Epithelial cell of prostate (primary cell): ENCODE measurements at regions not wholly inside any gene's neighbourhood (a gene's known extent, or its start where the extent isn't known, plus 50 kb on each side); places are given as distances from the start of the nearest gene placed in this dataset.
"Not testable (repeated sequence)": the region's sequence is repeated elsewhere in the genome, so short reads cannot be mapped to it uniquely, and the experiment has no call there.

ENCODE experiments used
- DNase-seq: peaks from one replicate; pipeline ENCODE4 v3.0.0-alpha.2; 2011; ENCODE audit warnings: low read depth, low spot score
- H3K27ac ChIP-seq: fragments of 450-650 bp; 2 replicates; pipeline ENCODE4 v1.5.1; 2017; ENCODE audit warnings: mild to moderate bottlenecking

DNA sequence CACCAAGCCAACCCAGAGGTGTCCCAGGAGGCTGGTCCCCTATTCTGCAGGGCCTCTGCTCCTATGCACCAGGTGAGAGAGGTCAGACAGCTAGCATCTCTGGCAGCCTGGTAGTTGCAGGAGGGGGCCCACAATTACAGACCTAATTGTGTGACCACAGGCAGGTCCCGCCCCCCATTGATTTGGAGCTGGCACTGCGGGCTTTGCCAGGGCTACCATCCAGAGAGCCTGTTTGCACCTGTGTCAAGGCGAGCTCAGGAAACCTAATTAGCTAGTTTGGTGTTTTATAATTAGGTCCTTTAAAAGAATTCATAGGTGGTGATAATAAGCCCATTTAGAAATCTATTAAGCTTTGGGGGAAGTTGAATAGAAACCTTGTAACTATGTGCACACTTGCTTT, 90.2 kb downstream of the MRM1 start:
- no peak for DNase-seq
- H3K27ac ChIP-seq = no peak overlapping the region

DNA sequence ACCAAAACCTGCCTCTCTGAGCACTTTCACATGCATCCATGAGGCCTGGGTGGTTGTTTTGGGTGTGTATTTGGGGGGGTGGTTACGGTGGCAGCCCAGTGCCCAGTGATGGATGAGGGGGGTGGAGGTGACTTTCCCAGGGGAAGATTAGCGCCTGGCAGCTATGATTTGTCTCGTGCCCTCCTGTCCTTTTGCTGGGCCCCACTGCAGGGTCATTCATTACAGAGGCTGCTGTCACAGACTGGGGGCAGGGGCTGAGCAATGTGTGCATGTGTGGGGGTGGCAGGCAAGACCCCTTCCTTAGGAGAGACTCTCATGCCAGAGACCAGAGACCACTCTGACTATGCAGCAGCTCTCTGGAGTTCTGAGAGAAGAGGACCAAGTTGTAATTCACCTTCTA, 93.7 kb downstream of the MRM1 start:
- no peak overlapping the region for H3K27ac ChIP-seq
- DNase-seq = no peak

DNA sequence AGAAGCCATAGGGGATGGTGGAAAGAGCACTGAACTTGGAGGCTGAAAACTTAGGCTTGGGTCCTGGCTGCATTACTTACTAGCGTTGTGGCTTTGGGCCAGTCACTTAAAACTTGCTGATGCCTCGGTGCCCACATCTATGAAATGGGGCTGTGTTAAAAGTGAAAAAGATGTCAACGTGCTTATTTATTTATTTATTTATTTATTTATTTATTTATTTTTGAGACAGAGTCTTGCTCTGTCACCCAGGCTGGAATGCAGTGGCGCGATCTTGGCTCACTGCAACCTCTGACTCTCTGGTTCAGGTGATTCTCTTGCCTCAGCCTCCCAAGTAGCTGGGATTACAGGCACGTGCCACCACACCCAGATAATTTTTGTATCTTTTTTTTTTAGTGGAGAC, 94.3 kb downstream of the MRM1 start:
- DNase-seq, H3K27ac ChIP-seq: not testable (repeated sequence)

DNA sequence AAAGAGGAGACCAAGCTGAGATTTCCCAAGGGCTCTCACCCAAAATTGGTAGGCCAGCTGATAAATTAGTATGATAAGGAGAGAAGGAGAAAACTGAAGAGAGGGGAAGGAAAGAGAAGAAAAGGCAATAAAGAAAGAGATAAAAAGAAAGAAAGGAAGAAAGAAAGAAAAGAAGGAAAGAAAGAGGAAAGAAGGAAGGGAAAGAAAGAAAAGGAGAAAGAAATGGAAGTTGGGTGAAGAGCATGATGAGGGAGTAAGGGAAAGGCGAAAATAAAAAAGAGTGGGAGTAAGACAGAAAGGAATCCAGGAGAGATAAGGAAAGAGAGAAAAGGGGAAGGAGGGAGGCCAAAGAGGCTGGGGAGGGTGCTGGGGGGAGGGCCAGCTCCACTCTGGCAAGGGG, 95.4 kb downstream of the MRM1 start:
- no peak overlapping the region for H3K27ac ChIP-seq
- DNase-seq = no peak

GRCh38 chr17:36697903-36698530, 96.6 kb downstream of the MRM1 start:
- H3K27ac ChIP-seq = no peak overlapping the region
- no peak for DNase-seq

DNA sequence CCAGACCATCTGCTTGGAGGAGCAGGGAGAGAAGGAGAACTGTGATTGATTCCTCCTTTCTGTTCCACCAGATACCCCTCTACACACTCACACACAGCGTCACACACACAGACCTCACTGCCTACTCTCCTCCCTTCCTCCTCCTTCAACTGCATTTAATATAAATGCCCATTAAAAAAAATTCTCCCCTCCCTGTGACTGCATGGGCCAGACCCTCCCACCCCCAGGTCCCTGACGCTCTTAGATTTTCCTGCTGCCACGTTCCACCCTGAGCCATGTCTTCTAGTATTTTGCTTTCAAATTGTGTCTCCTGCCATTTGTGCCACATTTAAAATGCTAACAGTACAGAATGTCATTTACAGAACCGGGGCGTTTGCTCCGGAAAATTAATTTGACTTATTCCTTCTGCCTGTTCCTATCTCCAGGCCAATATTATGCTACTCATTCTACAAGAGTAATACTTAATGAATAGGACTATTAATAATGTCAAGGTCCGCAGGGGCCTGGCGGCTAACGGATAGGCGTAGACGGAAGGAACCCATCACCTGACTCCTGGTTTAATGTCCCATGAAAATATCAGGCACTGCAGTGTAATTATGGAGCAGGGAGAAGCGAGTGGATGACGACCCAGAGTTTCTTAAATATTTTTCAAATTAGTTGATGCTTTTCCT, 100.2 kb downstream of the MRM1 start:
- H3K27ac ChIP-seq = no peak overlapping the region
- no peak for DNase-seq

DNA sequence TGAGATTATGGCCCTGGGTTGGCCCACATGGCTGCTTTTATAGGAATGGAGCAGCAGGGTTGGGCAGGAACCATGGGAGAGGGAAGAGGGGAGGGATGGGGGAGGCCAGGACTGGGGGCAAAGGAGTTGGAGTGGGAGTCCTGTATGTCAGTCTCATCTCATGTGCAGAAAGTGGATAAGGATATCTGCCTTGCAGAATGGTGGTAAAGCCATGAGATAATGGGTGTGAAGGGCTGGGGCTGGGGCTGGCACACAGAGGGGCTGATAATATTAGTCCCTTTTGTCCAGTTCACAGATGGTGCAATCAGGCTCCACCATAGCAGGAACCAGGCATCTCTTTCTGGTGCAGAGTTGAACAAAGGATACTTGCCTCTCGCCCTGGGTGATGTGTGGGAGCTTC, 101.3 kb downstream of the MRM1 start:
- no peak for DNase-seq
- H3K27ac ChIP-seq = no peak overlapping the region

DNA sequence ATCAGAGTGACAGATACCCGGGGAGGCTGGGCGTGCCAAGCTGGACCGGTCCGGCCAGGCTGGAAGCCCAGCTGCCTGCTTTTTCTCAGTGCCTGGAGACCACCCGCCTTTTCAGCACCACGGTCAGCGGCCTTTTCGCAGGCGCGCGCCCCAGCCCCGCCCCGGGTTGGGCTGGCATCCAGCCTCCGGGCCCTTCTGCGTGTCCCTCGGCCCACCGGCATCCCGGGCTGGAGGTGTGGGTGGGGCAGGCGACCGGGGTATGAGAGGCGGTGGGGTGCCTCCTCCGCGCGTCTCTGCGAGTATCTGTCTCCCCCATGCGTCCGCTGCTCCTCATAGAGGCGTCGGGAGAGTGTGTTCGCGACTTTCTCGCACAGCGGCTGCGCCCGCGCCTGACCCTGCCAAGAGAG, 102.5 kb downstream of the MRM1 start:
- no peak overlapping the region for H3K27ac ChIP-seq
- DNase-seq = no peak

- DNase-seq = no peak
- no peak overlapping the region for H3K27ac ChIP-seq
Observed at GRCh38 chr17:36705283-36705795, 104.0 kb downstream of the MRM1 start.

DNA sequence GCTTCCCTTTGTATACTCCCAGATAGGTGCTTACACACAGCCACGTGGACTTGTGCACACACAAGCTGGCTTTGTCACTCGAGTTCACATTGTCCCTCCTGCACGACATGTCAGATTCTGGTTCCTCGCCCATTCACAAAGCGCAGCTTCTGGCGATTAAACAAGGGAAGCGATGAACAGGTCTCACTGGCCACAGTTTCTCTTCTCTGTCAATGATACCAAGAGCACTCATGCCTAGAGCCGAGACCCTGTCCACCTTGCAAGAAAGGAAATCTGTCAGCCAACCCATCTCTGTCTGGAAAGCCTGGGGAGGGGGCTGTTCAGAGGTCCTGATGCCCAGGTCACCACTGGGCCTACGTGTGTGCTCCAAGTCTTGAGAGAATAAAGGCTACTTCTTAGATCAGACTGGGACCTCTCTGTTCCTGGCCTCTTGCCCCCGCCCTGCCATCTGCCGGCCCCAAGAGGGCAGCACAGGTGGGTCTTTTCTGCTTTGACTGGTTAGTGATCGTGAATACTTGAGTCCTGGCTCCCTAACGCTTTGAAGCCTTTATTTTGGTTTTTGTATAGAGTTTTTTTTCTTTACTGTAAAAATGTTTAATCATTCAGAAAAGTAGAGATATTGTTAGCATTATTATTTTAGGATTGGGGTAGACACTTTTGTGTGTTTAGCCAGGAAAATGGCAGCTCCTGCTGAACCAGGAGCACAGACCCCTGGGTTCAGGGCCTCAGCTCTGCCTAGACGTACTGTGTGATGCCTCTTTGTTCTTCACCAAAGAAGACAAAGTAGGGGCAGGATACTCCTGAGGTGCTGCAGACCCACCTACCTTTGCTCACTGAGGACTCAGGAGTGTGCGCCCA, 104.7 kb downstream of the MRM1 start:
- DNase-seq = no peak
- no peak overlapping the region for H3K27ac ChIP-seq

- H3K27ac ChIP-seq = no peak overlapping the region
- no peak for DNase-seq
Observed at GRCh38 chr17:36707904-36708303, 106.5 kb downstream of the MRM1 start.

GRCh38 chr17:36714789-36715188, 113.4 kb downstream of the MRM1 start:
- DNase-seq = no peak

DNA sequence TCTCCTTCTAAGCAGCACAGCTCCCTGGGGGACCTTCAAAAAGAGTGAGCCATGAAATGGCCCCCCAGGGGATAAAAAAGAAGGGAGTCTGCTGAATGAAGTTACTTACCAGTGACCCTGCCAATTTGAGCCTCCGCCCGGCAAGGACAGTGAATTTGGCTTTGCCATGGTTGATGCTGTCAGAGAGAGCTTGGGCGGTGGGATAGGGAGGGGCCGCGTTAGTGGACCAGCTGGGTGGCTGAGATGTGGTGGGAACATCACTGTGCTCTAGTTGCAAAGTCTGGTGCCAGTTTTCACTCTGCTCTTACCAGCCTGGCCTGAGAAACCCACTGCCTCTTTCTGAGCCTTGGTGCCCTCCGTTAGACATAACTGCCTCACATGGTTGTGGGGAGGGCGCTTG, 114.6 kb downstream of the MRM1 start:
- no peak for DNase-seq
- H3K27ac ChIP-seq = no peak overlapping the region

More at GRCh38 chr17:36714789-36715188, 113.4 kb downstream of the MRM1 start:
- H3K27ac ChIP-seq = no peak overlapping the region

GRCh38 chr17:36717088-36717487, 115.7 kb downstream of the MRM1 start:
- H3K27ac ChIP-seq = no peak overlapping the region
- no peak for DNase-seq

DNA sequence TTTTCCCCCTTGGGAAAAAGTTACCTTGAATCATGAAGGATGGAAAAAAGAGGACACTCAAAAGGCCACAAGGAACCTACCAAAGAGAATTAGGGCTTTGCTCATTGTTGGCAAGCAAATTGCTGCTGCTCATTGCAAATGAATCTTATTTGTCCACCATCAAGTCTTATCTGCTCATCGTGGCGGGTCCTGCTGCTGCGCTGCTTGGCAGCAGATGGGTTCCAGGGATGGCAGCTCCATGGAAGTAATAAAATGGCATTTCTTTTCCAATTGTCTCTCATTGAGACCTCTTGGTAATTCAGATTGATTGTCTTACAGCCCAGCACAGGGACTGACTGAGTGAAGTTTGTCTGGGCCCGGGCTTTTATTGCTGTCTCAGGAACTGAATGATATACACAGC, 118.7 kb downstream of the MRM1 start:
- DNase-seq = no peak
- H3K27ac ChIP-seq = no peak overlapping the region

- no peak overlapping the region for H3K27ac ChIP-seq
- DNase-seq = no peak
Observed at GRCh38 chr17:36721560-36722120, 120.3 kb downstream of the MRM1 start.

DNA sequence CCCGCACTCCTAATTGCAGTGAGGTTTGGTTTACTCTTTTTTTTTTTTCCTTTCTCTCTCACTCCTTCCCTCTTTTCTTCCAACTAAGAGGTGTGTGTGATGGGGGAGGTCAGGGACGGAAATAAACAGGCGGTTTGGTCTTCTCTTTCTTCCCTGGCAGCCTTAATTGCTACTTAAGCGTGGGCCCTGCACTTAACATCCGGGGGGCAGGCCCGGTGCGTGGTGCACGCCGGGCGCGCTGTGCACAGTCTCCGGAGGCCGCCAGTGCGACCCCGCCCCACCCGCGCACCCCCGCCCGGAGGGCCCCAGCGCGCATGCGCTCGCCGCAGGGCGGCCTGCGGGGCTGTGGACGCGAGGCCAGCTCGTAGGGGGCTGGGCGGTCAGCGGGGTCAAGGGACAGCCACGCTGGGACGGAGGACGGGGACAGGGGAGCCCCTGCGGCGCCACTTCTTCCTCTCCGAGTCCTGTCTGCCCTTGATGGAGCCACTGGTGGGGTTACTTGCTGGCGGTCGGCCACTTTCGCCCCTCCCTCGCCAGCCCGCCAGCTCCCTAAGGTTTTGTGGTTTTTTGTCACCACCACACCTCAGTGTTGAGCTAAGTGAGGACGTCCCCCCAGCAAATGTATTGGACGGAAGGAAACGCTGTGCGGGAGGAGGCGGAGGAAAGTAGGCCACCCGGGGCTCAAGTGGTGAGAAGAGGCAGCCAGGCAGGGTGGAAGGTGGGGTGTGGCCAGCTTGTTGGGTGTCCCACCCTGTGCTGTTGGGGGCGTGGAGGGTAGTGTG, 120.9 kb downstream of the MRM1 start:
- H3K27ac ChIP-seq = no peak overlapping the region
- DNase-seq = no peak

DNA sequence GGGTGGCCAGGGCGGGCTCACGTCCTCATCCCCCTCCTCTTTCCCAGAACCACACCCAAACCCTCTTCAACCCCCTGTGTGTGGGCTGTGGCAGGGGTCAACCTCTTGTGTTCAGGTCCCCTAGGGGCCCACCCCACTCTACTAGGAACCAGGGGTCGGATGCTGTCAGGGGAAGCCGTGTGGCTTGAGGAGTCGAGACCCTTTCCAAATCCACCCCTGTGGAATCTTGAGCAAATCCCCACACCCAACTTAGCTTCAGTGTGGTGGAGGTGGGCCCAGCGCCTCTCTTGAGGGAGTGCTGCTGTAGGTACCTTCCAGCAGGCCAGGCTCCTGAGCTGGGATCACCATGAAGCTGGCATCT, 121.5 kb downstream of the MRM1 start:
- H3K27ac ChIP-seq = no peak overlapping the region
- DNase-seq = no peak

- no peak for DNase-seq
- no peak overlapping the region for H3K27ac ChIP-seq
Observed at GRCh38 chr17:36723459-36724025, 122.2 kb downstream of the MRM1 start.

- H3K27ac ChIP-seq = no peak overlapping the region
- DNase-seq = no peak
Observed at GRCh38 chr17:36726199-36726598, 124.8 kb downstream of the MRM1 start.
